ENCODE measurements at regions not wholly inside any gene's neighbourhood (a gene's known extent, or its start where the extent isn't known, plus 50 kb on each side); places are given as distances from the start of the nearest gene placed in this dataset. TPM values are rescaled to one million over a fixed set of nuclear protein-coding genes. Genes with fewer than 3 reads are reported as not detected.

DNA sequence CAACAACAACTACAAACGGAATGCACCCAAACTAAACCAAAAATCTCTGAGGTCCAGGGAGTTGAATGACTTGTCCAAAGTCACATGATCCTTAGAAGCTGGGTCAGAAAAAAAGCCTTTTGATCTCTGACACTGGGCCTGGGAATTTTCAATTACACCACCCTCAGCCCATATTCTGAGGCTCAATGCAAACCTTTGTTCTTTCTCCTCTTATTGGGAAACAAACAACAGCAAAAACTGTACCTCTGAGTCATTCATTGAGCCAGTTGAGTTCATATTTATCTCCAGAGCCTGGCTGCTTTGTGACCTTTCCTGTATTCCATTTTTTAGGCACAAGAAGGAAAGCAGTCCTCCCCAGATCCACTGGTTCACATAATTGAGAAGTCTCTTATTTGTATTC lies 51.2 kb upstream of the SORCS1 start (continued):
- TF ChIP-seq TCF12 (IDR thresholded peaks at IDR 0.05; ENCODE audit: low read depth, low read length): no peak

Small RNAs in the stretch of these regions (small RNA-seq; reads per million reads assigned to genes)
- gene AL390123.1 (ENCODE audit: insufficient read depth) (not detected), gene RNA5SP326 (ENCODE audit: insufficient read depth) (0.51 reads per million), gene RNU5B-6P (ENCODE audit: insufficient read depth) (not detected), gene RNU6-839P (ENCODE audit: insufficient read depth) (not detected)
